ENCODE measurements at regions not wholly inside any gene's neighbourhood (a gene's known extent, or its start where the extent isn't known, plus 50 kb on each side); places are given as distances from the start of the nearest gene placed in this dataset.

DNA sequence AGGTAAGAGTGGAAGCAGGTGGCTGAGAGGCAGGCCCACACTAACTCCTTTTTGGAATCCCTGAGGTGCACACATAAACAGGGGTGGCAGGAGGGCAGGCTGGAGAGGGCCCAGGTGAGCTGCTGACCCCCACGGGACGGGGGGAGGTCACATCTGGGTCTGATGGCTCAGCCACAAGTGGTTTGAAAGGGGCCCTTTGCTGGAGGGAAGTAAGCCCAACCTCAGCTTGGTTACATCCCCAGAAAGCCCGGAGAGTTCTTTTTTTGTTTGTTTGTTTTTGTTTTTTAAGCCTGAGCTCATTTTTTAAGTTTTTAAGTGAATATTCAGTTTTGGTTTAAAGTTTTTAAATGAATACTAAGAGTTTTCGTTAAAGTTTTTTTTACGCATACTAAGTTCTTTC lies 72.8 kb upstream of the CUX1 start:
- Histone ChIP-seq H3K27ac (ENCODE audit: low read length) (peak overlapping the region; percentile 63), H3K9me3 (ENCODE audit: insufficient read depth, low read length) (peaks cover 5% of the 10 kb centered on the region; the same call in 1 of the 2 replicates), H3K4me2 (ENCODE audit: low read length) (peak overlapping the region; percentile 79)

GRCh38 chr7:101746314-101746713 lies 71.1 kb upstream of the CUX1 start:
- H3K9ac ChIP-seq (ENCODE audit: low read length), result peak overlapping the region; percentile 46; the same call in 1 of the 2 replicates
- peak overlapping the region; percentile 88 for H3K27ac ChIP-seq (ENCODE audit: low read length)
- H3K4me2 ChIP-seq (ENCODE audit: low read length), result peak overlapping the region; percentile 76
- no peaks in the 10 kb centered on the region for H4K20me1 ChIP-seq (ENCODE audit: insufficient read depth, low read length)
- peaks cover 3% of the 10 kb centered on the region; the same call in 1 of the 2 replicates for H3K9me3 ChIP-seq (ENCODE audit: insufficient read depth, low read length)
- H3K27me3 ChIP-seq (ENCODE audit: low read depth, low read length), result no peaks in the 10 kb centered on the region
- H3K4me1 ChIP-seq (ENCODE audit: low read length), result peaks cover 55% of the 10 kb centered on the region
- H3K4me3 ChIP-seq (ENCODE audit: low read length), result peak overlapping the region; percentile 55; the same call in 1 of the 2 replicates
- no peaks in the 10 kb centered on the region for H3K36me3 ChIP-seq (replicated peaks; ENCODE audit: low read depth, low read length)
- no peak for TF ChIP-seq CTCF (IDR thresholded peaks at IDR 0.05; ENCODE audit: low read depth, low read length)
- TF ChIP-seq EZH2phosphoT487 (IDR thresholded peaks at IDR 0.05; ENCODE audit: low read depth), result no peak
- H2AFZ ChIP-seq (ENCODE audit: low read depth, low read length), result no peak overlapping the region
- no peaks in the 10 kb centered on the region for H3K79me2 ChIP-seq (ENCODE audit: low read length)

More for the DNA sequence above, 72.8 kb upstream of the CUX1 start:
- Histone ChIP-seq H3K4me1 (ENCODE audit: low read length) (peaks cover 63% of the 10 kb centered on the region), H3K36me3 (replicated peaks; ENCODE audit: low read depth, low read length) (no peaks in the 10 kb centered on the region), H3K27me3 (ENCODE audit: low read depth, low read length) (no peaks in the 10 kb centered on the region), H4K20me1 (ENCODE audit: insufficient read depth, low read length) (no peaks in the 10 kb centered on the region), H3K79me2 (ENCODE audit: low read length) (no peaks in the 10 kb centered on the region), H3K4me3 (ENCODE audit: low read length) (peak overlapping the region; percentile 84; the same call in 1 of the 2 replicates), H2AFZ (ENCODE audit: low read depth, low read length) (peak overlapping the region; percentile 71; the same call in 1 of the 2 replicates), H3K9ac (ENCODE audit: low read length) (peak overlapping the region; percentile 65; the same call in 1 of the 2 replicates)
- TF ChIP-seq EZH2phosphoT487 (IDR thresholded peaks at IDR 0.05; ENCODE audit: low read depth) (no peak), CTCF (IDR thresholded peaks at IDR 0.05; ENCODE audit: low read depth, low read length) (no peak)

DNA sequence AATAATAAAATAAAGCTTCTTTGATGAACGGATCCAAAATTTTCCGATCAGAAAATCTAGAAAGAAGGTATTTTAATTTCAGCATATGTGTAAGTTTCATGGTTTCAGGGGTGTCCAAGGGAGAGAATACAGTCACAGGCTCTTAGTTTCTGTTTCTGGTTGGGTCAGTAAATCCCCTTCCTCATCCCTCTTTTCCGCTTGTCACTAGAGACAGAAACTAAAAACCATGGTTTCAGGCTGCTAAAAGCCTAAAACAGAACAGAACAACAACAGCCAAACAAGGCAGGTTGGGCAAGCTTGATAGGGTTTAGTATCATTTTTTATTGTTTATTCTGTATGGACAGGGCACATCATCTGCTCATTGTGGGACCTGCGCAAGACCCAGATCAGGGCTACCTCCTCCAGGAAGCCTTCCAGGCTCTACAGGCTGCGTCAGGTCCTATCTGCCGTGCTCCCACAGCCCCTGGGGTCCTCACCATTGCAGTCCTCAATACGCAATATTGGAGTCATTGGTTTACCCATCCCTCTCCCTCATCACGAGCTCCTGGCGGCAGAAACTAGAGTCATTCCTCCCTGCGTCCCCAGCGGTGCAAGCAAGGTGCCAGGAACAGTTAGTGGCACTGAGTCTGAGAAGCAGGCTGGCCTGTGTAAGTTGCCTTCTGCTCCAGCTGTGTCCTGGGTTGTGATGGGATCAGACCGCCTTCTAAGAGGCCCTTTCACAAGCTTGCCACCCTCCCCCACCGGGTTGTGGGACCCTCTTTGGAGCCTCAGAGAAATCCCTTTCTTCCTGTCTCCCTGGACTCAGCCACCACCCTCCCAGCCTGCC lies 70.2 kb upstream of the CUX1 start:
- TF ChIP-seq EZH2phosphoT487 (IDR thresholded peaks at IDR 0.05; ENCODE audit: low read depth), result no peak
- TF ChIP-seq CTCF (IDR thresholded peaks at IDR 0.05; ENCODE audit: low read depth, low read length), result no peak
- Histone ChIP-seq H3K4me2 (ENCODE audit: low read length) (peak overlapping the region; percentile 76), H3K27ac (ENCODE audit: low read length) (peak overlapping the region; percentile 88), H3K36me3 (replicated peaks; ENCODE audit: low read depth, low read length) (no peaks in the 10 kb centered on the region), H3K4me1 (ENCODE audit: low read length) (peaks cover 59% of the 10 kb centered on the region), H4K20me1 (ENCODE audit: insufficient read depth, low read length) (no peaks in the 10 kb centered on the region), H3K9me3 (ENCODE audit: insufficient read depth, low read length) (no peaks in the 10 kb centered on the region), H3K9ac (ENCODE audit: low read length) (peak overlapping the region; percentile 46; the same call in 1 of the 2 replicates), H3K79me2 (ENCODE audit: low read length) (no peaks in the 10 kb centered on the region), H3K4me3 (ENCODE audit: low read length) (peak overlapping the region; percentile 44; the same call in 1 of the 2 replicates), H2AFZ (ENCODE audit: low read depth, low read length) (no peak overlapping the region), H3K27me3 (ENCODE audit: low read depth, low read length) (no peaks in the 10 kb centered on the region)

DNA sequence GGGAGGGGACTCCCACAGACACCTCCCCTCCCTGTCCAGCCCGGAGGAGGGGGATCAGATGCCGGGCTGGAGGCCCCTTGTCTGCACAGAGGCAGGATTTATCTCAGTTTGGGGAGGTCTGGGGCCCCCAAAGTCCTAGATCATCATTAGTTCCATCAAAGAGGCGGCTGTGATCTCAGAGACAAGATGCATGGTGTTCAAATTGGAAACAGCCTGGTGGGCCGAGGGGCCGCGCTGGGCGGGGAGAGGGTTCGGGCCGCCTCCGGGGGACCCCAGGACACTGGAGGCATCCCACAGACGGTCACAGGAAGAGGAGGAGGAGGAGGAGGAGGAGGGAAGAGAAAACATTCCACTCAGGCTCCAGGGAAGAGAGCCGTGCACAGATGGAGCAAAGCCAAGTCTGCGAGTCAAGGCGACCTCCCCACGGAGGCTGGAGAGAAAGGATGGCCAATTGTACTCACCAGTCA lies 69.5 kb upstream of the CUX1 start:
- peak overlapping the region; percentile 76; the same call in 1 of the 2 replicates for H3K4me2 ChIP-seq (ENCODE audit: low read length)
- no peak for TF ChIP-seq CTCF (IDR thresholded peaks at IDR 0.05; ENCODE audit: low read depth, low read length)
- no peak for TF ChIP-seq EZH2phosphoT487 (IDR thresholded peaks at IDR 0.05; ENCODE audit: low read depth)

More for the DNA sequence above, 69.5 kb upstream of the CUX1 start:
- Histone ChIP-seq H2AFZ (ENCODE audit: low read depth, low read length) (no peak overlapping the region), H3K27me3 (ENCODE audit: low read depth, low read length) (no peaks in the 10 kb centered on the region), H3K9me3 (ENCODE audit: insufficient read depth, low read length) (no peaks in the 10 kb centered on the region), H3K4me3 (ENCODE audit: low read length) (no peak overlapping the region), H3K27ac (ENCODE audit: low read length) (peak overlapping the region; percentile 88), H4K20me1 (ENCODE audit: insufficient read depth, low read length) (no peaks in the 10 kb centered on the region), H3K79me2 (ENCODE audit: low read length) (no peaks in the 10 kb centered on the region), H3K36me3 (replicated peaks; ENCODE audit: low read depth, low read length) (no peaks in the 10 kb centered on the region), H3K4me1 (ENCODE audit: low read length) (peaks cover 57% of the 10 kb centered on the region), H3K9ac (ENCODE audit: low read length) (peak overlapping the region; percentile 46; the same call in 1 of the 2 replicates)

All from OCI-LY3 (cell line).